Tibial nerve (tissue), 4 donors: ENCODE measurements at regions not wholly inside any gene's neighbourhood (a gene's known extent, or its start where the extent isn't known, plus 50 kb on each side); places are given as distances from the start of the nearest gene placed in this dataset.

Experiments
- DNase-seq, 2 donors: peaks; one replicate each; pipeline ENCODE4 v3.0.0-alpha.2; 2019; ENCODE audit warnings: low spot score in 2 of 2
- H3K27ac ChIP-seq, 4 donors: fragments of 200-600 bp; sonication (generic) in 3 of 4; one replicate each; pipeline ENCODE4 v1.5.1; 2017 to 2019; ENCODE audit warnings: mild to moderate bottlenecking in 1 of 4
- H3K27me3 ChIP-seq, 2 donors: fragments of 200-600 bp; sonication (generic) in 1 of 2; one replicate each; pipeline versions ENCODE4 v1.5.1 to v1.6.0; 2017 to 2019
- H3K36me3 ChIP-seq, 3 donors: fragments of 200-600 bp; sonication (generic); one replicate each; pipeline ENCODE4 v1.5.1; 2018 to 2019
- H3K4me1 ChIP-seq, 4 donors: fragments of 200-600 bp; sonication (generic) in 3 of 4; one replicate each; pipeline ENCODE4 v1.5.1; 2017 to 2019
- H3K4me3 ChIP-seq, 4 donors: fragments of 200-600 bp; sonication (generic) in 3 of 4; one replicate each; pipeline ENCODE4 v1.5.1; 2017 to 2019; ENCODE audit warnings: mild to moderate bottlenecking in 1 of 4, moderate library complexity in 1 of 4
- H3K9me3 ChIP-seq, 4 donors: fragments of 200-600 bp; sonication (generic) in 3 of 4; one replicate each; pipeline ENCODE4 v1.5.1; 2017 to 2019
- CTCF ChIP-seq, 5 experiments: fragments of 200-600 bp in 3 of 5; fragments of 450-650 bp in 2 of 5; sonication (generic) in 3 of 5; IDR thresholded peaks; one replicate each; pipeline ENCODE4 v1.5.1; 2016 to 2019; ENCODE audit warnings: antibody characterized with exemption in 5 of 5, mild to moderate bottlenecking in 3 of 5, moderate library complexity in 2 of 5
- EP300 ChIP-seq, 2 donors: sonication (generic); formaldehyde crosslinking; IDR thresholded peaks; one replicate each; pipeline ENCODE4 v1.6.1; 2017; ENCODE audit warnings: antibody characterized with exemption in 2 of 2, mild to moderate bottlenecking in 1 of 2
- POLR2A ChIP-seq, 2 donors: fragments of 450-650 bp; IDR thresholded peaks; one replicate each; pipeline ENCODE4 v1.6.1; 2017; ENCODE audit warnings: antibody characterized with exemption in 2 of 2, mild to moderate bottlenecking in 2 of 2, moderate library complexity in 2 of 2
- WGBS, 2 donors: methylation state at CpG; one replicate each; pipeline ENCODE4 v1.1.5; 2018; 5-methylcytosine and 5-hydroxymethylcytosine counted together

GRCh38 chr3:104428337-104428925 lies 938.3 kb upstream of the ALCAM start:
- Histone ChIP-seq H3K36me3 (no peaks in the 10 kb centered on the region), H3K9me3 (peaks cover 0 to 5% (median 0%) of the 10 kb centered on the region in 4 donors), H3K4me1 (no peaks in the 10 kb centered on the region), H3K27ac (no peak overlapping the region), H3K4me3 (no peak overlapping the region), H3K27me3 (no peaks in the 10 kb centered on the region)
- DNase-seq = no peak
- WGBS, 2 donors = 71 to 90% methylated on average over 2 of the region's 2 CpGs
- TF ChIP-seq POLR2A (IDR thresholded peaks at IDR 0.05) = no peak
- no peak for TF ChIP-seq EP300 (IDR thresholded peaks at IDR 0.05)
- TF ChIP-seq CTCF (IDR thresholded peaks at IDR 0.05) = no peak

- no peak overlapping the region for H3K27ac ChIP-seq
- H3K36me3 ChIP-seq = no peaks in the 10 kb centered on the region
- peaks cover 0 to 5% (median 0%) of the 10 kb centered on the region in 4 donors for H3K9me3 ChIP-seq
- no peaks in the 10 kb centered on the region for H3K27me3 ChIP-seq
- DNase-seq = no peak
- no peak overlapping the region for H3K4me3 ChIP-seq
- no peaks in the 10 kb centered on the region for H3K4me1 ChIP-seq
- no peak for TF ChIP-seq POLR2A (IDR thresholded peaks at IDR 0.05)
- no peak for TF ChIP-seq CTCF (IDR thresholded peaks at IDR 0.05)
- TF ChIP-seq EP300 (IDR thresholded peaks at IDR 0.05) = no peak
- WGBS, 2 donors = 81 to 82% methylated on average over 3 of the region's 3 CpGs
Measured at GRCh38 chr3:104429727-104430126, 937.0 kb upstream of the ALCAM start.

GRCh38 chr3:104436506-104436905 lies 930.2 kb upstream of the ALCAM start:
- H3K27ac ChIP-seq = peak overlapping the region in 3 of 4 donors; percentile 48 to 90 (median 68)
- TF ChIP-seq CTCF (IDR thresholded peaks at IDR 0.05) (no peak), POLR2A (IDR thresholded peaks at IDR 0.05) (no peak), EP300 (IDR thresholded peaks at IDR 0.05) (no peak)
- 51 to 59% methylated on average over 1 of the region's 1 CpG for WGBS, 2 donors

GRCh38 chr3:104437131-104437750 lies 929.5 kb upstream of the ALCAM start:
- TF ChIP-seq EP300 (IDR thresholded peaks at IDR 0.05) = peak in 1 of 2 donors; percentile 36
- TF ChIP-seq CTCF (IDR thresholded peaks at IDR 0.05) = no peak
- Histone ChIP-seq H3K27ac (peak overlapping the region; percentile 11 to 90 (median 58)), H3K4me1 (peaks cover 0 to 31% (median 15%) of the 10 kb centered on the region in 4 donors), H3K27me3 (no peaks in the 10 kb centered on the region), H3K36me3 (no peaks in the 10 kb centered on the region), H3K9me3 (no peaks in the 10 kb centered on the region), H3K4me3 (peak overlapping the region in 1 of 4 donors; percentile 2)
- DNase-seq = no peak
- 21 to 23% methylated on average over 4 of the region's 4 CpGs for WGBS, 2 donors

More at GRCh38 chr3:104436506-104436905, 930.2 kb upstream of the ALCAM start:
- no peaks in the 10 kb centered on the region for H3K36me3 ChIP-seq
- peaks cover 0 to 5% (median 0%) of the 10 kb centered on the region in 4 donors for H3K9me3 ChIP-seq
- no peak for DNase-seq
- H3K27me3 ChIP-seq = no peaks in the 10 kb centered on the region
- H3K4me1 ChIP-seq = peaks cover 0 to 31% (median 15%) of the 10 kb centered on the region in 4 donors
- H3K4me3 ChIP-seq = no peak overlapping the region

GRCh38 chr3:104437891-104438290 lies 928.8 kb upstream of the ALCAM start:
- H3K4me3 ChIP-seq = no peak overlapping the region
- H3K9me3 ChIP-seq = no peaks in the 10 kb centered on the region
- H3K36me3 ChIP-seq = no peaks in the 10 kb centered on the region
- DNase-seq = no peak
- H3K27me3 ChIP-seq = no peaks in the 10 kb centered on the region
- 11 to 18% methylated on average over 1 of the region's 1 CpG for WGBS, 2 donors
- H3K4me1 ChIP-seq = peaks cover 0 to 31% (median 15%) of the 10 kb centered on the region in 4 donors
- TF ChIP-seq CTCF (IDR thresholded peaks at IDR 0.05) (no peak), EP300 (IDR thresholded peaks at IDR 0.05) (no peak), POLR2A (IDR thresholded peaks at IDR 0.05) (no peak)
- peak overlapping the region in 3 of 4 donors; percentile 11 to 90 (median 68) for H3K27ac ChIP-seq
